Esophagus muscularis mucosa (tissue), 3 donors: ENCODE measurements at regions not wholly inside any gene's neighbourhood (a gene's known extent, or its start where the extent isn't known, plus 50 kb on each side); places are given as distances from the start of the nearest gene placed in this dataset.

ENCODE experiments used
- POLR2A ChIP-seq: fragments of 450-650 bp; IDR thresholded peaks from one replicate; pipeline ENCODE4 v1.6.1; 2017; ENCODE audit warnings: antibody characterized with exemption, moderate library complexity, mild to moderate bottlenecking, low read depth
- TF ChIP-seq, protein P1 (sequence below), 3 experiments: fragments of 200-600 bp in 2 of 3; fragments of 450-650 bp in 1 of 3; sonication (generic) in 2 of 3; IDR thresholded peaks; one replicate each; pipeline ENCODE4 v1.5.1; 2017 to 2019; ENCODE audit warnings: antibody characterized with exemption in 3 of 3, mild to moderate bottlenecking in 2 of 3, moderate library complexity in 1 of 3

DNA sequence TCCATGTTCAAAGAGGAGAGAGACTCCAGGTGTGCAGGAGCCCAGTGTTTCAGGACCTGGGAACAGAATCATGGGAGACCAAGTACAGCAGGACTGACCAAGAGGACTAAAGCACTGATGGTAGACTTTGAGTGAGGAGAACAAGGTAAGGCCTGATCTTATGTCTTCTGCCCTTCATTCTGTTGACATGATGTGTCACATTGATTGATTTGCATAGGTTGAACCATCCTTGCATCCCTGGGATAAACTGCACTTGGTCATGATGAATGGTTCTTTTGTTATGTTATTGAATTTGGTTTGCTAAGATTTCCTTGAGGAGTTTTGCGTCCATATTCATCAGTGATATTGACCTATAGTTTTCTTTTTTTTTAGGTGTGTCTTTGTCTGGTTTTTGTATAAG lies 497.0 kb downstream of the TMEM121 start:
- TF ChIP-seq, protein P1, sequence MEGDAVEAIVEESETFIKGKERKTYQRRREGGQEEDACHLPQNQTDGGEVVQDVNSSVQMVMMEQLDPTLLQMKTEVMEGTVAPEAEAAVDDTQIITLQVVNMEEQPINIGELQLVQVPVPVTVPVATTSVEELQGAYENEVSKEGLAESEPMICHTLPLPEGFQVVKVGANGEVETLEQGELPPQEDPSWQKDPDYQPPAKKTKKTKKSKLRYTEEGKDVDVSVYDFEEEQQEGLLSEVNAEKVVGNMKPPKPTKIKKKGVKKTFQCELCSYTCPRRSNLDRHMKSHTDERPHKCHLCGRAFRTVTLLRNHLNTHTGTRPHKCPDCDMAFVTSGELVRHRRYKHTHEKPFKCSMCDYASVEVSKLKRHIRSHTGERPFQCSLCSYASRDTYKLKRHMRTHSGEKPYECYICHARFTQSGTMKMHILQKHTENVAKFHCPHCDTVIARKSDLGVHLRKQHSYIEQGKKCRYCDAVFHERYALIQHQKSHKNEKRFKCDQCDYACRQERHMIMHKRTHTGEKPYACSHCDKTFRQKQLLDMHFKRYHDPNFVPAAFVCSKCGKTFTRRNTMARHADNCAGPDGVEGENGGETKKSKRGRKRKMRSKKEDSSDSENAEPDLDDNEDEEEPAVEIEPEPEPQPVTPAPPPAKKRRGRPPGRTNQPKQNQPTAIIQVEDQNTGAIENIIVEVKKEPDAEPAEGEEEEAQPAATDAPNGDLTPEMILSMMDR (IDR thresholded peaks at IDR 0.05), result no peak
- TF ChIP-seq POLR2A, result no peak
